ENCODE measurements at regions not wholly inside any gene's neighbourhood (a gene's known extent, or its start where the extent isn't known, plus 50 kb on each side); places are given as distances from the start of the nearest gene placed in this dataset.

- peaks cover 6% of the 10 kb centered on the region for H3K27me3 Mint-ChIP-seq (ENCODE audit: insufficient read depth, unreplicated experiment)
- Histone ChIP-seq H3K27me3 (replicated peaks; ENCODE audit: control insufficient read depth, insufficient read depth, low read length) (no peaks in the 10 kb centered on the region), H3K4me1 (no peaks in the 10 kb centered on the region), H3K36me3 (ENCODE audit: control insufficient read depth, insufficient read depth, low read length) (no peaks in the 10 kb centered on the region), H3K9me3 (no peaks in the 10 kb centered on the region), H3K4me3 (ENCODE audit: low read depth, low read length) (no peak overlapping the region)
- ChIA-PET POLR2A (no interaction called here), CTCF (no interaction called here)
- DNase-seq, result no peak
- intact Hi-C loops (cut with micrococcal nuclease; ENCODE audit: unreplicated experiment), result no loop called here
- BruUV-seq (replicated peaks), result no TSS peak
- H3K9me3 Mint-ChIP-seq (ENCODE audit: unreplicated experiment), result no peaks in the 10 kb centered on the region
- H3K27ac Mint-ChIP-seq (ENCODE audit: unreplicated experiment), result no peak overlapping the region
- TF ChIP-seq CTCF (IDR thresholded peaks at IDR 0.05; ENCODE audit: insufficient read depth in 1 of 2, low read depth in 1 of 2, low read length in 1 of 2, severe bottlenecking in 1 of 2, unreplicated experiment in 1 of 2), result no peak
- no peak overlapping the region for H3K4me3 Mint-ChIP-seq (ENCODE audit: unreplicated experiment)
- H3K36me3 Mint-ChIP-seq (ENCODE audit: insufficient read depth, unreplicated experiment), result no peaks in the 10 kb centered on the region
- H3K4me1 Mint-ChIP-seq (ENCODE audit: low read depth, unreplicated experiment), result no peaks in the 10 kb centered on the region
Observed at GRCh38 chr2:7738596-7738995, 821.4 kb downstream of the RNF144A start.

- Histone ChIP-seq H3K36me3 (ENCODE audit: control insufficient read depth, insufficient read depth, low read length) (no peaks in the 10 kb centered on the region), H3K4me1 (no peaks in the 10 kb centered on the region), H3K4me3 (ENCODE audit: low read depth, low read length) (no peak overlapping the region), H3K27me3 (replicated peaks; ENCODE audit: control insufficient read depth, insufficient read depth, low read length) (no peaks in the 10 kb centered on the region), H3K9me3 (no peaks in the 10 kb centered on the region)
- Mint-ChIP-seq H3K27me3 (ENCODE audit: insufficient read depth, unreplicated experiment) (peaks cover 6% of the 10 kb centered on the region), H3K4me1 (ENCODE audit: low read depth, unreplicated experiment) (no peaks in the 10 kb centered on the region), H3K27ac (ENCODE audit: unreplicated experiment) (no peak overlapping the region), H3K4me3 (ENCODE audit: unreplicated experiment) (no peak overlapping the region), H3K36me3 (ENCODE audit: insufficient read depth, unreplicated experiment) (no peaks in the 10 kb centered on the region), H3K9me3 (ENCODE audit: unreplicated experiment) (no peaks in the 10 kb centered on the region)
- ChIA-PET CTCF (interaction anchor here (1.6 kb wide), 1 partner anchor 313 kb away, joined by 5 read pairs; no protein-coding TSS in a partner anchor), POLR2A (no interaction called here)
- BruUV-seq (replicated peaks), result no TSS peak
- no peak for TF ChIP-seq CTCF (IDR thresholded peaks at IDR 0.05; ENCODE audit: insufficient read depth in 1 of 2, low read depth in 1 of 2, low read length in 1 of 2, severe bottlenecking in 1 of 2, unreplicated experiment in 1 of 2)
- DNase-seq, result no peak
- intact Hi-C loops (cut with micrococcal nuclease; ENCODE audit: unreplicated experiment), result loop anchor here (5.0 kb wide), 1 partner anchor 313 kb away; no protein-coding TSS in a partner anchor
Observed at GRCh38 chr2:7740114-7740513, 822.9 kb downstream of the RNF144A start.

- H3K27ac Mint-ChIP-seq (ENCODE audit: unreplicated experiment), result no peak overlapping the region
- intact Hi-C loops (cut with micrococcal nuclease; ENCODE audit: unreplicated experiment), result loop anchor here (5.0 kb wide), 1 partner anchor 315 kb away; no protein-coding TSS in a partner anchor
- CTCF ChIA-PET, result no interaction called here
Observed at GRCh38 chr2:7742301-7742700, 825.1 kb downstream of the RNF144A start.

More at GRCh38 chr2:7742301-7742700, 825.1 kb downstream of the RNF144A start:
- no TSS peak for BruUV-seq (replicated peaks)
- no peak overlapping the region for H3K4me3 Mint-ChIP-seq (ENCODE audit: unreplicated experiment)
- no peaks in the 10 kb centered on the region for H3K36me3 ChIP-seq (ENCODE audit: control insufficient read depth, insufficient read depth, low read length)
- H3K4me1 Mint-ChIP-seq (ENCODE audit: low read depth, unreplicated experiment), result no peaks in the 10 kb centered on the region
- no peak for TF ChIP-seq CTCF (IDR thresholded peaks at IDR 0.05; ENCODE audit: insufficient read depth in 1 of 2, low read depth in 1 of 2, low read length in 1 of 2, severe bottlenecking in 1 of 2, unreplicated experiment in 1 of 2)
- no peak for DNase-seq
- H3K4me3 ChIP-seq (ENCODE audit: low read depth, low read length), result no peak overlapping the region
- POLR2A ChIA-PET, result no interaction called here
- H3K27me3 ChIP-seq (replicated peaks; ENCODE audit: control insufficient read depth, insufficient read depth, low read length), result no peaks in the 10 kb centered on the region
- H3K4me1 ChIP-seq, result no peaks in the 10 kb centered on the region
- H3K27me3 Mint-ChIP-seq (ENCODE audit: insufficient read depth, unreplicated experiment), result peaks cover 5% of the 10 kb centered on the region
- no peaks in the 10 kb centered on the region for H3K9me3 ChIP-seq
- H3K36me3 Mint-ChIP-seq (ENCODE audit: insufficient read depth, unreplicated experiment), result no peaks in the 10 kb centered on the region
- no peaks in the 10 kb centered on the region for H3K9me3 Mint-ChIP-seq (ENCODE audit: unreplicated experiment)

Data from Caco-2 (cell line).